Astrocyte of the spinal cord (primary cell): ENCODE measurements at regions not wholly inside any gene's neighbourhood (a gene's known extent, or its start where the extent isn't known, plus 50 kb on each side); places are given as distances from the start of the nearest gene placed in this dataset.
"Not testable (repeated sequence)": the region's sequence is repeated elsewhere in the genome, so short reads cannot be mapped to it uniquely, and the experiment has no call there.

ENCODE experiments used
- DNase-seq: peaks from one replicate; pipeline ENCODE4 v3.0.0; 2011; ENCODE audit warnings: low read depth, low spot score
- H3K4me3 ChIP-seq: 2 replicates; pipeline ENCODE4 v1.5.1; 2011; ENCODE audit warnings: low read depth, mild to moderate bottlenecking, low read length, moderate library complexity
- in situ Hi-C: cut with HindIII; loops from 2 replicates; pipeline ENCODE4 v1.10.0; 2017; ENCODE audit warnings: low sequenced_read_pairs
- TF ChIP-seq, protein P1 (sequence below): IDR thresholded peaks from 2 replicates; pipeline ENCODE4 v1.5.1; 2012; ENCODE audit warnings: low read depth, mild to moderate bottlenecking, low read length, inconsistent platforms

DNA sequence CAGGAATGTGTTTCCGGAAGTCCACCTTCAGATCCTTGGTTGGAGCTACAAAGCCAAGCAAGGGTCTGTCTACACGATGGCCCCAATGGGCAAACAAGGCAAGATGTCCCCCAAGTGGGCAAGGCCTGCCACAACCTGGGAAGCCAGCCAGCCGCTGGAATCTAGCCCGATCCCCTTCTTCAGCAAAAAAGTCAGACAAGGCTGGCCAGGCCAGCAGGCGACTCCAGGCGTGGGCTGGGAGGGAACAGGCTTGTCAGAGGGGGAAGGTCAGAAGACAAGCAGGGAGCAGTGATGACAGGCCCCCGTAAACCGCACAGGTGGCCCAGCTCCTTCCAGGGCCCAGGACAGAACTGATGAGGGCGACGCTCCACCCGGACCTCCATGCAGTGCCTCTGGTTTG lies 69.7 kb upstream of the WASF3 start:
- no peak for DNase-seq
- in situ Hi-C loops = no loop called here
- no peak overlapping the region for H3K4me3 ChIP-seq
- TF ChIP-seq, protein P1, sequence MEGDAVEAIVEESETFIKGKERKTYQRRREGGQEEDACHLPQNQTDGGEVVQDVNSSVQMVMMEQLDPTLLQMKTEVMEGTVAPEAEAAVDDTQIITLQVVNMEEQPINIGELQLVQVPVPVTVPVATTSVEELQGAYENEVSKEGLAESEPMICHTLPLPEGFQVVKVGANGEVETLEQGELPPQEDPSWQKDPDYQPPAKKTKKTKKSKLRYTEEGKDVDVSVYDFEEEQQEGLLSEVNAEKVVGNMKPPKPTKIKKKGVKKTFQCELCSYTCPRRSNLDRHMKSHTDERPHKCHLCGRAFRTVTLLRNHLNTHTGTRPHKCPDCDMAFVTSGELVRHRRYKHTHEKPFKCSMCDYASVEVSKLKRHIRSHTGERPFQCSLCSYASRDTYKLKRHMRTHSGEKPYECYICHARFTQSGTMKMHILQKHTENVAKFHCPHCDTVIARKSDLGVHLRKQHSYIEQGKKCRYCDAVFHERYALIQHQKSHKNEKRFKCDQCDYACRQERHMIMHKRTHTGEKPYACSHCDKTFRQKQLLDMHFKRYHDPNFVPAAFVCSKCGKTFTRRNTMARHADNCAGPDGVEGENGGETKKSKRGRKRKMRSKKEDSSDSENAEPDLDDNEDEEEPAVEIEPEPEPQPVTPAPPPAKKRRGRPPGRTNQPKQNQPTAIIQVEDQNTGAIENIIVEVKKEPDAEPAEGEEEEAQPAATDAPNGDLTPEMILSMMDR = no peak

DNA sequence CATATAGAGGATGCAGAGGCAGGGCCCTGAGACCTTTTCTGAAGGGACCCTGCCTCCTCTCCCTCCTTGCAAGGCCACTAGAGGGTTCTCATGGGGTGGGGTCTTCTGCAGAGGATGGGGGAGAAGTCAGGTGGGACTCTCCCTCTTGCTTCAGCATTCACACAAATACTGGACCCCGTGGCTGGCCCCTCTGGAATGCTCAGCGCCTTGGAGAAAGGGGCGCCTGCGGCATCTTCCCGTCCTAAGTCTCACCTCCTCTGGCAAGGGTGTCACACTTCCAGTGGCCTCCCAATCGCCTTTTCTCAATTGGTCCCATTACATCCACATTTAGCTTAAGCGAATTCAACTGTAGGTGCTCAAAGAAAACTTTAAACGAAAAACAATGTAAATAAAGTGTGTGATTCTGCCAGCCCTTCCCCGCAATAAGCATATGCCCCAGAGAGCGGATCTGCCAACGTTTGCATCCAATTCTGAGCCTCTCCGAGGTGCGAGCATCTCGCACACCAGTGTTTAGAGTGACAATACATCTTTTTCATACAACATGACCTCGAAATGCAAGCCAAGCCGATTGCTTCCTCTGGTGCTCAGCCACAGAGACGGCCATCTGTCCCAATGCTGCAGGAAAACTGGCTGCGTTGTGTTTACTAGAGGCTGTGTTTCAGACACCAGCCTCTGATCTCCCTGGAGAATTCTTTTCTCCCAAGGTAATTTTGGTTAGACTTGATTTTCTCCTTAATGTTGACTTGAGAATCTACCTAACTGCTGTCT lies 69.1 kb upstream of the WASF3 start:
- in situ Hi-C loops = no loop called here
- TF ChIP-seq, protein P1 = no peak
- no peak overlapping the region for H3K4me3 ChIP-seq
- no peak for DNase-seq

DNA sequence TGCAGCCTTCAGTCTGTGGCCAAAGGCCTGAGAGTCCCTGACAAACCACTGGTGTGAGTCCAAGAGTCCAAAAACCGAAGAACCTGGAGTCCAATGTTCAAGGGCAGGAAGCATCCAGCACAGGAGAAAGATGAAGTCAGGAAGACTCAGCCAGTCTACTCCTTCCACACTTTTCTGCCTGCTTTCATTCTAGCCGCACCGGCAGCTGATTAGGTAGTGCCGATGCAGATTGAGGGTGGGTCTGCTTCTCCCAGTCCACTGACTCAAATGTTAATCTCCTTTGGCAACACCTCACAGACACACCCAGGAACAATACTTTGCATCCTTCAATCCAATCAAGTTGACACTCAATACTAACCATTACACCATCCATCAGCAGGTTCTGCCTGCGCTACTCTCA lies 65.2 kb upstream of the WASF3 start:
- H3K4me3 ChIP-seq, DNase-seq, in situ Hi-C loops: not testable (repeated sequence)

DNA sequence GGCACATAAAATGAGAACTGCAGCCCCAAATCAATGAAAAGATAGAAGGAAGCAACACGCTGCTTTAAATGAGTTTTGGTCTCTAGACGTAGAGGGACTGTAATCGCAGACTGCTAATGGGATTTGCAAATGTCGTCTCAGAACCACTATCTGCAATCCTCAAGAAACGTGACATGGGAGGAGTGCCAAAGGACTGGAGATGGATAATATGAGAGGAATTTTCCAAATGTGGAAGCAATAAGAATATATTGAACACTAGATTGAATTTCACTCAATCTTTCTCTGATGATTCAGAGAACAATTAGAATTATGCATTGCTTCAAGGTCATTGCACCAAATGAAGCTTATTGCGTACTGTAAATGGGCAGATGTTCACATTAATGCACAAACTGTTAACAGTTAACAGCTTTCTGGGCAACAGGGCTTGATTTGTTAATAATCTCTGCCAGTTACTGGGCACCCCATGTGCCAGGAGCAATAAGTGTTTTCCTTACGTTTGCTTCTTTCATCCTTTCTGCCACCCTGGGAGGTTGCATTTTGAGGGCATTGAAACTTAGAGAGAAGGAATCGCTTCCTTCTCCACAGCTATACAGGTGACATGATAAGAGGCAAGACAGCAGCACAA lies 62.8 kb upstream of the WASF3 start:
- TF ChIP-seq, protein P1 = no peak
- no peak for DNase-seq
- H3K4me3 ChIP-seq = no peak overlapping the region
- in situ Hi-C loops = no loop called here

DNA sequence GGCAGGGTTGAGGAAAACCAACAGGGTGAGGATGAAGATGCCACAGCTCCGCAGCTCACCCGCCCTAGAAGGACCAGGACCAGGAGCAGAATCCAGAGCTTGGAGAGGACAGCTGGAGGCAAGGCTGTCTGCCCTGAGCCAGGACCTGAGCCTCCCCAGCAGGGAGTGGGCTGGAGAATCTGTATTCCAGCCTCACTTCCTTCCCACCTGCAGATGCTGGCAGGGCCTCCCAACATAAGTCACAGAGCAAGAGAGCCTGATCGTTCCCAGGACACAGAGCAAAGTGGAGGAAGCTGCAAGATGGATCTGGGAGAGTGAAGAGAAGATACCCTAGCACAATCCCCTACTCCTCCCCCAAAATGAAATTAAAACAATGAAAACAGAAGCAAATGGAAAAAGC lies 61.7 kb upstream of the WASF3 start:
- no peak overlapping the region for H3K4me3 ChIP-seq
- in situ Hi-C loops = no loop called here
- TF ChIP-seq, protein P1 = no peak
- no peak for DNase-seq

DNA sequence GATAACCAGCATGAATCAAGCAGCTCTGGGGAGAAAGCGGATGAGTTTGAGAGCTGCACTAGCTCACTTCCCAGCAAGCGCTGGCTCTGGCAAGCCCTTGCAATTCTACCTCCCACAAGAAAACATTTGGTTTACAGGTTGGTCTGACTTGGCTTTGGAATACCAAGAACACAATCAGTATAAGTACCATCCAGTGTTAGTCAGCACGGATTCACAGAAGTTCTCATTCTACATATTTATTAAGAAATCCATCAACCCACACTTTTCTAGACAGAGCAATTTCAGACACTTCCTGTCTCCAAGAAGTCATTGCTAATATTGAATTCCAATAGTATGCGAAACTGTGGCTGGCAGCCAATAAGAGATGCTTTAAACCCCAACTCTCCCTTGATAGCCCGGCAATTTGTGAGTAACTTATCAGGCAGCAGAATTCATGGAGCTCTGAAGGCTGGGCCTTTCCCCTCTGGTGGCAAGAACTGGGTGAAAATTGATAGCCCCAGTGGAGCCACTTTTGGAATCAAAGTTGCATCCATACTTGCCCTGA lies 59.4 kb upstream of the WASF3 start:
- no peak overlapping the region for H3K4me3 ChIP-seq
- peak; percentile 83 for DNase-seq
- TF ChIP-seq, protein P1 = no peak
- in situ Hi-C loops = no loop called here
